ENCODE measurements at regions not wholly inside any gene's neighbourhood (a gene's known extent, or its start where the extent isn't known, plus 50 kb on each side); places are given as distances from the start of the nearest gene placed in this dataset.

GRCh38 chr15:47561102-47561501 lies 156.2 kb upstream of the SEMA6D start:
- TF ChIP-seq POLR2A (IDR thresholded peaks at IDR 0.05; ENCODE audit: low read depth, low read length), result no peak
- DNase-seq (ENCODE audit: insufficient read length, low spot score), result no peak
- FAIRE-seq, result no peak

- FAIRE-seq (no peak), DNase-seq (ENCODE audit: insufficient read length, low spot score) (no peak)
- TF ChIP-seq POLR2A (IDR thresholded peaks at IDR 0.05; ENCODE audit: low read depth, low read length) (no peak), TAF1 (IDR thresholded peaks at IDR 0.05; ENCODE audit: low read depth, low read length) (no peak), SPI1 (IDR thresholded peaks at IDR 0.05; ENCODE audit: low read depth, low read length) (no peak), PAX5 (IDR thresholded peaks at IDR 0.05; ENCODE audit: insufficient read depth, low read length, severe bottlenecking) (no peak), POU2F2 (IDR thresholded peaks at IDR 0.05; ENCODE audit: low read depth, low read length) (no peak), POLR2AphosphoS5 (IDR thresholded peaks at IDR 0.05; ENCODE audit: low read depth, low read length) (no peak)
Observed at GRCh38 chr15:47565949-47566348, 151.4 kb upstream of the SEMA6D start.

GRCh38 chr15:47566610-47567009 lies 150.7 kb upstream of the SEMA6D start:
- no peak for TF ChIP-seq POLR2AphosphoS5 (IDR thresholded peaks at IDR 0.05; ENCODE audit: low read depth, low read length)
- TF ChIP-seq SPI1 (IDR thresholded peaks at IDR 0.05; ENCODE audit: low read depth, low read length), result no peak
- TF ChIP-seq POLR2A (IDR thresholded peaks at IDR 0.05; ENCODE audit: low read depth, low read length), result no peak
- TF ChIP-seq TAF1 (IDR thresholded peaks at IDR 0.05; ENCODE audit: low read depth, low read length), result no peak
- TF ChIP-seq PAX5 (IDR thresholded peaks at IDR 0.05; ENCODE audit: insufficient read depth, low read length, severe bottlenecking), result no peak
- no peak for TF ChIP-seq POU2F2 (IDR thresholded peaks at IDR 0.05; ENCODE audit: low read depth, low read length)
- DNase-seq (ENCODE audit: insufficient read length, low spot score) (no peak), FAIRE-seq (no peak)

GRCh38 chr15:47568030-47568429 lies 149.3 kb upstream of the SEMA6D start:
- TF ChIP-seq PAX5 (IDR thresholded peaks at IDR 0.05; ENCODE audit: insufficient read depth, low read length, severe bottlenecking), result no peak
- no peak for TF ChIP-seq SPI1 (IDR thresholded peaks at IDR 0.05; ENCODE audit: low read depth, low read length)
- no peak for TF ChIP-seq POU2F2 (IDR thresholded peaks at IDR 0.05; ENCODE audit: low read depth, low read length)
- no peak for TF ChIP-seq POLR2AphosphoS5 (IDR thresholded peaks at IDR 0.05; ENCODE audit: low read depth, low read length)
- TF ChIP-seq TAF1 (IDR thresholded peaks at IDR 0.05; ENCODE audit: low read depth, low read length), result no peak
- no peak for TF ChIP-seq POLR2A (IDR thresholded peaks at IDR 0.05; ENCODE audit: low read depth, low read length)
- FAIRE-seq (no peak), DNase-seq (ENCODE audit: insufficient read length, low spot score) (no peak)

GRCh38 chr15:47570044-47570443 lies 147.3 kb upstream of the SEMA6D start:
- TF ChIP-seq TAF1 (IDR thresholded peaks at IDR 0.05; ENCODE audit: low read depth, low read length) (no peak), SPI1 (IDR thresholded peaks at IDR 0.05; ENCODE audit: low read depth, low read length) (no peak), POU2F2 (IDR thresholded peaks at IDR 0.05; ENCODE audit: low read depth, low read length) (no peak), POLR2A (IDR thresholded peaks at IDR 0.05; ENCODE audit: low read depth, low read length) (no peak), POLR2AphosphoS5 (IDR thresholded peaks at IDR 0.05; ENCODE audit: low read depth, low read length) (no peak), PAX5 (IDR thresholded peaks at IDR 0.05; ENCODE audit: insufficient read depth, low read length, severe bottlenecking) (no peak)
- FAIRE-seq (no peak), DNase-seq (ENCODE audit: insufficient read length, low spot score) (no peak)

GRCh38 chr15:47570451-47570850 lies 146.9 kb upstream of the SEMA6D start:
- FAIRE-seq, result no peak
- DNase-seq (ENCODE audit: insufficient read length, low spot score), result no peak
- TF ChIP-seq PAX5 (IDR thresholded peaks at IDR 0.05; ENCODE audit: insufficient read depth, low read length, severe bottlenecking), result no peak
- TF ChIP-seq POLR2AphosphoS5 (IDR thresholded peaks at IDR 0.05; ENCODE audit: low read depth, low read length), result no peak
- no peak for TF ChIP-seq POU2F2 (IDR thresholded peaks at IDR 0.05; ENCODE audit: low read depth, low read length)
- no peak for TF ChIP-seq SPI1 (IDR thresholded peaks at IDR 0.05; ENCODE audit: low read depth, low read length)
- no peak for TF ChIP-seq TAF1 (IDR thresholded peaks at IDR 0.05; ENCODE audit: low read depth, low read length)
- no peak for TF ChIP-seq POLR2A (IDR thresholded peaks at IDR 0.05; ENCODE audit: low read depth, low read length)

GRCh38 chr15:47570881-47571640 lies 146.2 kb upstream of the SEMA6D start:
- DNase-seq (ENCODE audit: insufficient read length, low spot score) (no peak), FAIRE-seq (no peak)
- TF ChIP-seq SPI1 (IDR thresholded peaks at IDR 0.05; ENCODE audit: low read depth, low read length), result no peak
- no peak for TF ChIP-seq POLR2AphosphoS5 (IDR thresholded peaks at IDR 0.05; ENCODE audit: low read depth, low read length)
- no peak for TF ChIP-seq POU2F2 (IDR thresholded peaks at IDR 0.05; ENCODE audit: low read depth, low read length)
- no peak for TF ChIP-seq TAF1 (IDR thresholded peaks at IDR 0.05; ENCODE audit: low read depth, low read length)
- no peak for TF ChIP-seq PAX5 (IDR thresholded peaks at IDR 0.05; ENCODE audit: insufficient read depth, low read length, severe bottlenecking)
- no peak for TF ChIP-seq POLR2A (IDR thresholded peaks at IDR 0.05; ENCODE audit: low read depth, low read length)

GRCh38 chr15:47573673-47574072 lies 143.6 kb upstream of the SEMA6D start:
- no peak for FAIRE-seq
- no peak for DNase-seq (ENCODE audit: insufficient read length, low spot score)
- no peak for TF ChIP-seq POU2F2 (IDR thresholded peaks at IDR 0.05; ENCODE audit: low read depth, low read length)

GRCh38 chr15:47577000-47577399 lies 140.3 kb upstream of the SEMA6D start:
- FAIRE-seq (no peak), DNase-seq (ENCODE audit: insufficient read length, low spot score) (no peak)
- TF ChIP-seq TAF1 (IDR thresholded peaks at IDR 0.05; ENCODE audit: low read depth, low read length) (no peak), POLR2A (IDR thresholded peaks at IDR 0.05; ENCODE audit: low read depth, low read length) (no peak), POU2F2 (IDR thresholded peaks at IDR 0.05; ENCODE audit: low read depth, low read length) (no peak), POLR2AphosphoS5 (IDR thresholded peaks at IDR 0.05; ENCODE audit: low read depth, low read length) (no peak), PAX5 (IDR thresholded peaks at IDR 0.05; ENCODE audit: insufficient read depth, low read length, severe bottlenecking) (no peak), SPI1 (IDR thresholded peaks at IDR 0.05; ENCODE audit: low read depth, low read length) (no peak)

- no peak for TF ChIP-seq POU2F2 (IDR thresholded peaks at IDR 0.05; ENCODE audit: low read depth, low read length)
- TF ChIP-seq TAF1 (IDR thresholded peaks at IDR 0.05; ENCODE audit: low read depth, low read length), result no peak
- no peak for TF ChIP-seq POLR2A (IDR thresholded peaks at IDR 0.05; ENCODE audit: low read depth, low read length)
- no peak for TF ChIP-seq POLR2AphosphoS5 (IDR thresholded peaks at IDR 0.05; ENCODE audit: low read depth, low read length)
- no peak for TF ChIP-seq SPI1 (IDR thresholded peaks at IDR 0.05; ENCODE audit: low read depth, low read length)
- TF ChIP-seq PAX5 (IDR thresholded peaks at IDR 0.05; ENCODE audit: insufficient read depth, low read length, severe bottlenecking), result no peak
- FAIRE-seq (no peak), DNase-seq (ENCODE audit: insufficient read length, low spot score) (no peak)
Observed at GRCh38 chr15:47577461-47577860, 139.8 kb upstream of the SEMA6D start.
